AG09309 (cell line): ENCODE measurements at regions not wholly inside any gene's neighbourhood (a gene's known extent, or its start where the extent isn't known, plus 50 kb on each side); places are given as distances from the start of the nearest gene placed in this dataset.
"Not testable (repeated sequence)": the region's sequence is repeated elsewhere in the genome, so short reads cannot be mapped to it uniquely, and the experiment has no call there.

Experiments used
- DNase-seq: peaks from one replicate; pipeline ENCODE4 v3.0.0-alpha.2; 2010; ENCODE audit warnings: low read depth
- H3K4me3 ChIP-seq: 2 replicates; pipeline ENCODE4 v1.5.1; 2011; ENCODE audit warnings: mild to moderate bottlenecking, low read depth, low read length, moderate library complexity; ENCODE audit not compliant: control insufficient read depth
- TF ChIP-seq, protein P1 (sequence below): IDR thresholded peaks from 2 replicates; pipeline ENCODE4 v1.5.1; 2011; ENCODE audit warnings: mild to moderate bottlenecking, low read depth, low read length, inconsistent platforms; ENCODE audit not compliant: insufficient read depth, control insufficient read depth; ENCODE audit errors: missing control alignments

DNA sequence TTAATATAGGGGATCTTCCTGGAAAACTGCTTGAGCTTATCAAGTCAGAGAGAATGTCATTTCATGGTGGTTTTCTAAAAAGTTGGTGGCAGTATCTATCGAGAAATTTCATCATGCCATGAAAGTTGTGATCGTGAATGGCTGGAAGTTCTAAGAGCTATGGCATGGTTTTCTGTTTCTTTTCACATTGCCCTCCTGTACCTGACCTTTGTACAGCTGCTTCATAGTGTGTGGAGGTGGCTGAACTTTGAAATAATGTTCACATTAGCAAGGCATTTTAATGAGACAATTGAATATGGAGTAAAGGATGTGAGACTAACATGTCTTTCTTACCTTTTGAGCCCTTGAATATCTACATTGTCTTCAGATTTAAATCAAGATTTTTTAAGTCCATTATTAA is 278.2 kb upstream of the ID4 start:
- no peak for DNase-seq
- TF ChIP-seq, protein P1, sequence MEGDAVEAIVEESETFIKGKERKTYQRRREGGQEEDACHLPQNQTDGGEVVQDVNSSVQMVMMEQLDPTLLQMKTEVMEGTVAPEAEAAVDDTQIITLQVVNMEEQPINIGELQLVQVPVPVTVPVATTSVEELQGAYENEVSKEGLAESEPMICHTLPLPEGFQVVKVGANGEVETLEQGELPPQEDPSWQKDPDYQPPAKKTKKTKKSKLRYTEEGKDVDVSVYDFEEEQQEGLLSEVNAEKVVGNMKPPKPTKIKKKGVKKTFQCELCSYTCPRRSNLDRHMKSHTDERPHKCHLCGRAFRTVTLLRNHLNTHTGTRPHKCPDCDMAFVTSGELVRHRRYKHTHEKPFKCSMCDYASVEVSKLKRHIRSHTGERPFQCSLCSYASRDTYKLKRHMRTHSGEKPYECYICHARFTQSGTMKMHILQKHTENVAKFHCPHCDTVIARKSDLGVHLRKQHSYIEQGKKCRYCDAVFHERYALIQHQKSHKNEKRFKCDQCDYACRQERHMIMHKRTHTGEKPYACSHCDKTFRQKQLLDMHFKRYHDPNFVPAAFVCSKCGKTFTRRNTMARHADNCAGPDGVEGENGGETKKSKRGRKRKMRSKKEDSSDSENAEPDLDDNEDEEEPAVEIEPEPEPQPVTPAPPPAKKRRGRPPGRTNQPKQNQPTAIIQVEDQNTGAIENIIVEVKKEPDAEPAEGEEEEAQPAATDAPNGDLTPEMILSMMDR, result no peak
- no peak overlapping the region for H3K4me3 ChIP-seq

DNA sequence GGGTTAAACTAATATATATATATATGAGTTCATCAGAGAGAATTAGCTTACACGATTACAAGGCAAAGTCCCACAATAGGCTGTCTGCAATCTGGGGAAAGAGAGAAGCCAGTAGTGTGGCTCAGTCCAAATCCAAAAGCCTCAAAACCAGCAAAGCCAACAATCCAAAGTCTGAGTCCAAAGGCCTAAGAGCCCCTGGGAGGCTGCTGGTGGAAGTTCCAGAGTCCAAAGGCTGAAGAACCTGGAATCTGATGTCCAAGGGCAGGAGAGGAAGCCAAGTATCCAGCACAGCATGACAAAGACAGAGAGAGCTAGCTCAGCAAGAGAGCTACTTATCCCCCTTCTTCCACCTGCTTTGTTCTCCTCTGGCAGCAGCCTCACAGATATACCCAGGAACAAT is 274.7 kb upstream of the ID4 start:
- no peak overlapping the region for H3K4me3 ChIP-seq
- TF ChIP-seq, protein P1, result no peak
- DNase-seq, result no peak

DNA sequence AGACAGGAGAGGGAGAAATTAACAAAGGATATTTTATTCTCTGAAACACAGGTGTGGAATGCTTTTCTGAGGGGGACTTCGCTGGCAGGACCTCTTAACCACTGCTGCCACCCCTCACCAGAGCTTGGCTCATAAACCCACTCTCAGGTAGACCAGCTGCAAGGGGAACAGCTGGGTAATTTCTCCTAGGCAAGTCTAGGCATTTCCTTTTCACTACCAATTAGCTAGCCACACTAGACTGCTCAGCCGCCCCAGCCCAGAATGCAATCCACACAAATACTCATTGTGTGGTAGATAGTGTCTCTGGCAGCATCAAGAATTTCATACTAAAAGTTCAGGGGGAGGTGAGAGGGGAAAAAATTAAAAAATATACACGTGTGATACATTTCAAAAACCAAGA is 267.6 kb upstream of the ID4 start:
- no peak for DNase-seq

GRCh38 chr6:19571176-19571575 is 266.0 kb upstream of the ID4 start:
- no peak for DNase-seq
- TF ChIP-seq, protein P1, result no peak
- H3K4me3 ChIP-seq, result no peak overlapping the region

More for the DNA sequence above, 267.6 kb upstream of the ID4 start:
- TF ChIP-seq, protein P1, result no peak
- no peak overlapping the region for H3K4me3 ChIP-seq

GRCh38 chr6:19578481-19578880 is 258.7 kb upstream of the ID4 start:
- TF ChIP-seq, protein P1, result no peak
- no peak overlapping the region for H3K4me3 ChIP-seq
- DNase-seq, result peak; percentile 32

- DNase-seq, H3K4me3 ChIP-seq: not testable (repeated sequence)
These were observed 253.0 kb upstream of the ID4 start for GRCh38 chr6:19584207-19584606.

GRCh38 chr6:19587238-19587942 is 249.8 kb upstream of the ID4 start:
- TF ChIP-seq, protein P1, result no peak
- no peak overlapping the region for H3K4me3 ChIP-seq
- no peak for DNase-seq
